ENCODE measurements at regions not wholly inside any gene's neighbourhood (a gene's known extent, or its start where the extent isn't known, plus 50 kb on each side); places are given as distances from the start of the nearest gene placed in this dataset.
"Not testable (repeated sequence)": the region's sequence is repeated elsewhere in the genome, so short reads cannot be mapped to it uniquely, and the experiment has no call there.

GRCh38 chr2:210859314-210859713, 302.9 kb downstream of the CPS1 start:
- in situ Hi-C loops (cut with HindIII; ENCODE audit: low sequenced_read_pairs), result no loop called here

GRCh38 chr2:210860276-210860675, 303.9 kb downstream of the CPS1 start:
- in situ Hi-C loops (cut with HindIII; ENCODE audit: low sequenced_read_pairs), result no loop called here

GRCh38 chr2:210861038-210861665, 304.8 kb downstream of the CPS1 start:
- in situ Hi-C loops (cut with HindIII; ENCODE audit: low sequenced_read_pairs), result no loop called here

DNA sequence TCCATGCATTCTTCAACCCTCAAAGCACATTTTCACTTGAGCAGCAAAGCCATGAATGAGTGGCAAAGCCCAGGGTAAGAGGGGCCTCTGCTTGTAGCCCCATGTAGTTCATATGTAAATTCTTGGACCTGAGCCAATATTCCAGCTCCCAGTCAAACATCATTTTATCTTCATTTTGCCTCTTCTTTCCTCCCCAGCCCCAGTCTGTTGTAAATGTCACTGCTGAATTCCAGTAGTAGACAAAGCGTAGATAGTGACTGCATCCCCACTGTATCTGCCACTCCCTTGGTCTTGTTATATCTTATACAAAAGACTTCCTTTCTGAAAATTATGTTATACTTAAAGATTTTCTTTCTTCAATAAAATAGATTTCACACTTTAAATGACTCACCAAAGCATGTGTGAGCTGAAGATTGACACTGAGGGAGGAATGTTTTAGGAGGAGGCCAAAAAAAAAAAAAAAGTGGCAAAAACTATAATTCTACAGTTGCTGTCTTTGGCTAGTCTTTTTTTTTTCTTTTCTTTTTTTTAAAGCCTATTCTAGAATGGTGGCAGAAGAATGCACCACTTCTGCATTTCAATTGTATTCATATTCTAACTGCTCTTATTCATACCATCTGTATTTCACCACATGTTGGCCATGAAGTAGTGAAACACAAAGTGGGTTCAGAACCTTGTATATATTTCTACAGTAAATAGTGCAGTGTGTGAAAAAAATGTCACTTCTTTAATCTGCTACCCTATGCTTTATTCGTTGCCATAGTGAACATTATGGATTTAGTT, 306.1 kb downstream of the CPS1 start:
- in situ Hi-C loops (cut with HindIII; ENCODE audit: low sequenced_read_pairs), result no loop called here

DNA sequence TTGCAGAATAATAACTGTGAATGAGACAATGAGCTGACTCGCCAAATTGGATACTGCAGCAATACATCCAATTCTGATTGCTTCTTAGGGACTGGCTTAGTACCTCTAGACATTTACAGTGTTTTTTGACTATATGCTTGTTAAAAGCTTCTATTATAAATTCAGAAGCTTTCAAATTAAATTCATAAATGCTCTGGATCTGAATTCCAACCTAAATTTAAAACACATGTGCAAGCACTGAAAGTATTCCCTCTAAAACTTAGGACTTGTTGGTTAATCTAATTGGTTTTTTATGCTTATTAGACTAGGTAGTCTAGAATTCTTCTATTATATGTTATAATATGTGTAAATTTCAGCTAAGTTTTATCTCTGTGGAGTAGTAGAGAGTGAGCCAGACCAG, 306.9 kb downstream of the CPS1 start:
- in situ Hi-C loops (cut with HindIII; ENCODE audit: low sequenced_read_pairs), result no loop called here

DNA sequence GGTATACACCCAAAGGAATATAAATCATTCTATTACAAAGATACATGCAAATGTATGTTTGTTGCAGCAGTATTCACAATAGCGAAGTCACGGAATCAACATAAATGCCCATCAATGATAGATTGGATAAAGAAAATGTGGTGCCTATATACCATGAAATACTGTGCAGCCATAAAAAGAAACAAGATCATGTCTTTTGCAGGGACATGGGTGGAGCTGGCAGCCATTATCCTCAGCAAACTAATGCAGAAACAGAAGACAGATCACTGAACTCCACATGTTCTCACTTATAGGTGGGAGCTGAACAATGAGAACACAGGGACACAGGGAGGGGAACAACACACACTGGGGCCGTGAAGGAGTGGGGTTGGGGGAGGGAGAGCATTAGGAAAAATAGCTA, 315.2 kb downstream of the CPS1 start:
- in situ Hi-C loops (cut with HindIII; ENCODE audit: low sequenced_read_pairs), result not testable (repeated sequence)

DNA sequence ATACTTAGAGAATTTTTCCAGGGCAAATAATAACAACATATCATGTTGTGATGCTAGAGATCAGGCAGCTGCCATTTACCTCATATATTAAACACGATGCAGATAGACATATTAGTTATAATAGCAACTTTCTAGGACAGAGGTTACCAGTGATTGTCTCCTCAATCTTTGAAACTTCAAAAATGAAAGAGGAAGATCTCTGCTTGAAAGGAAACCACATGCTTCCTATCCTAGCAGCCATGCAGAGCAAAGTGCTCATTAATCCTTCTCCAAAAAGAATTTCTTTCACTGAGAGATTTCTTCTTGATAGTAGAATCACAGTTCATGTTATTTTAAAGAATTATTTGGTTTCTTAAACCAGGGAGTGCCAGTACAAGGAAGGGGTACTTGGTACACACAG, 317.2 kb downstream of the CPS1 start:
- in situ Hi-C loops (cut with HindIII; ENCODE audit: low sequenced_read_pairs), result no loop called here

DNA sequence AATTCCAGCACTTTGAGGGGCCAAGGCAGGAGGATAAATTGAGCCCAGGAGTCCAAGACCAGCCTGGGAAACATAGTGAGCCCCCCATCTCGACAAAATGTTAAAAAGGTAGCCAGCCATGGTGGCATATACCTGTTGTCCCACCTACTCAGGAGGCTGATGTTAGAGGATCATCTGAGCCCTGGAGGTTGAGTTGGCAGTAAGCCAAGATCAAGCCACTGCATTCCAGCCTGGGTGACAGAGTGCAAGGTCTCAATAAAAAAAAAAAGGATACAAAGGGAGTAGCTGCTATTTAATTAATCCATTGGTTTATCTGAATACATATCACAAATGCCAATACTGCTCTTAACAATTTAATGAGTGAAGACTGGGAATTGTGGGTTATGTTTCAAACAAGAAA, 327.8 kb downstream of the CPS1 start:
- in situ Hi-C loops (cut with HindIII; ENCODE audit: low sequenced_read_pairs), result no loop called here

DNA sequence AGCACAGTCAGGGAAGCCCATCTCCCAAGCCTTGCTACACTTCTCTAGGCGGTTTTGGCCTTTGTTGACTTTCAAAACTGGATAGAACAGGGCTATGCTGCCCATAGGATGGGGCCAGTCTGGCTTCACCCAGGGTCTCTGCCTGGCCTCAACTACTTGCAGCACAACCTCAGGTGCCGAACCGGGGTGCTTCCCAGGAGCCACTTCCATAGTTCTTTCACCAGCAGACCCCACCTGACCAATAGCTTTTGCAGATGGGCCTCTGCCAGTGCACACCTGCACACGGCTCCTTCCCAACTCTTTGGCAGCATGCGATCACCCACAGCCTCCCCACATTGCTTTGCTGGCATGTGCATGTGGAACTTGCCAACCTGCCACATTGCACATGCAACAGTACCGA, 331.6 kb downstream of the CPS1 start:
- in situ Hi-C loops (cut with HindIII; ENCODE audit: low sequenced_read_pairs), result no loop called here

DNA sequence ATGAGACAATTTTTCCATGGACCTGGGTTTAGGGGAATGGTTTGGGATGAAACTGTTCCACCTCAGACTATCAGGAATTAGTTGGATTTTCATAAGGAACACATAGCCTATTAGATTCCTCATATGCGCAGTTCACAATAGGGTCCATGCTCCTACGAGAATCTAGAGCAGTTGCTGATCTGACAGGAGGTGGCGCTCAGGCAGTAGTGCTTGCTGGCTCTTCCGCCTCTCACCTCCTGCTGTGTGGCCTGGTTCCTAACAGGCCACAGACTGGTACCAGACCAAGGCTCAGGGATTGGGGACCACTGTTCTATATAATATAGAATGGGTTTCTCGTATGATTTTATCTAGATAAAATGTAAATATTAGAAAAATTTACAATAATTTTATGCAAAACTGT, 338.7 kb downstream of the CPS1 start:
- in situ Hi-C loops (cut with HindIII; ENCODE audit: low sequenced_read_pairs), result no loop called here

DNA sequence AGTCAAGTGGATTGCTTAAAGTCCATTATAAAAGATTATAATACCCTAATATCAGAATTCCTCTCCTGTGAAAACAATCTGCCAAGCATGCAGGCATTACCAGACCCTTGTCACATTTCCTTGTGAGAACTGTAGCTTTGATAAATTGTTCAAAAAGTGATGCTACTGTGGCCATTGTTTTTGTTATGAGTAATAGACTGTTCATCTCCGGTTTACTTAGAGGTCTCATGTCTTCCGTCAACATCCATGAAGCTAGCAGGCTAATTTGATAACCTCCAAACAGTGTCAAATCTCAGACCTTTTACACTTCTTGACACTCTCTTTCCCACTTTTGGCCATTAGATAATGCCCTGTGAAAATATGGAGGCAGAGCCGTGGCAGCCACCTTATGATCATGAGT, 342.7 kb downstream of the CPS1 start:
- in situ Hi-C loops (cut with HindIII; ENCODE audit: low sequenced_read_pairs), result no loop called here

- in situ Hi-C loops (cut with HindIII; ENCODE audit: low sequenced_read_pairs), result no loop called here
Measured at GRCh38 chr2:210901326-210901725, 344.9 kb downstream of the CPS1 start.

DNA sequence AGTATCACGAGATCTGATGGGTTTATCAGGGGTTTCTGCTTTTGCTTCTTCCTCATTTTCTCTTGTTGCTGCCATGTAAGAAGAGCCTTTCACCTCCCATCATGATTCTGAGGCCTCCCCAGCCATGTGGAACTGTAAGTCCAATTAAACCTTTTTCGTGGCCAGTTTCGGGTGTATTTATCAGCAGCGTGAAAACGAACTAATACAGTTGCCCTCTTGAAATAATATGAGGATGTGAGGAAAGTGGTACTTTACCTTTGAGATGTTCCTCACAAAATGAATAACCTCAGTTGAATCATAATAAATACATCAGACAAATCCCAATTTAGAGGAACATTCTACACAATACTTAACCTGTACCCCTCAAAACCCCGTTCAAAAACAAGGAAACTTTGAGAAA, 356.4 kb downstream of the CPS1 start:
- in situ Hi-C loops (cut with HindIII; ENCODE audit: low sequenced_read_pairs), result no loop called here

- in situ Hi-C loops (cut with HindIII; ENCODE audit: low sequenced_read_pairs), result no loop called here
Measured at GRCh38 chr2:210913461-210913860, 357.1 kb downstream of the CPS1 start.

- in situ Hi-C loops (cut with HindIII; ENCODE audit: low sequenced_read_pairs), result no loop called here
Measured at GRCh38 chr2:210915912-210916311, 359.5 kb downstream of the CPS1 start.

GRCh38 chr2:210917465-210917864, 361.1 kb downstream of the CPS1 start:
- in situ Hi-C loops (cut with HindIII; ENCODE audit: low sequenced_read_pairs), result no loop called here

- in situ Hi-C loops (cut with HindIII; ENCODE audit: low sequenced_read_pairs), result no loop called here
Measured at GRCh38 chr2:210919128-210919527, 362.7 kb downstream of the CPS1 start.

- in situ Hi-C loops (cut with HindIII; ENCODE audit: low sequenced_read_pairs), result no loop called here
Measured at GRCh38 chr2:210922419-210922818, 366.0 kb downstream of the CPS1 start.

GRCh38 chr2:210928714-210929113, 372.3 kb downstream of the CPS1 start:
- in situ Hi-C loops (cut with HindIII; ENCODE audit: low sequenced_read_pairs), result no loop called here

GRCh38 chr2:210938228-210938627, 381.8 kb downstream of the CPS1 start:
- in situ Hi-C loops (cut with HindIII; ENCODE audit: low sequenced_read_pairs), result no loop called here

GRCh38 chr2:210946395-210946794, 390.0 kb downstream of the CPS1 start:
- in situ Hi-C loops (cut with HindIII; ENCODE audit: low sequenced_read_pairs), result no loop called here

- in situ Hi-C loops (cut with HindIII; ENCODE audit: low sequenced_read_pairs), result not testable (repeated sequence)
Measured at GRCh38 chr2:210950434-210951060, 394.1 kb downstream of the CPS1 start.

All from endothelial cell of hepatic sinusoid (primary cell).